H9 (cell line): ENCODE measurements at regions not wholly inside any gene's neighbourhood (a gene's known extent, or its start where the extent isn't known, plus 50 kb on each side); places are given as distances from the start of the nearest gene placed in this dataset.

Experiments used
- DNase-seq: peaks from one replicate; pipeline ENCODE4 v3.0.0-alpha.2; 2017
- H2AFZ ChIP-seq: one replicate; pipeline ENCODE4 v1.6.1; 2013; ENCODE audit warnings: mild to moderate bottlenecking, low read length, control low read depth, moderate library complexity
- H2AK5ac ChIP-seq: 2 replicates; pipeline ENCODE4 v1.6.1; 2013; ENCODE audit warnings: low read length, control low read depth, mixed read lengths; ENCODE audit not compliant: insufficient read length
- H2BK120ac ChIP-seq: one replicate; pipeline ENCODE4 v1.6.1; 2013; ENCODE audit warnings: low read depth, mild to moderate bottlenecking, low read length, control low read depth, inconsistent platforms; ENCODE audit not compliant: poor library complexity, severe bottlenecking
- H2BK12ac ChIP-seq: 2 replicates; pipeline ENCODE4 v1.6.1; 2013; ENCODE audit warnings: low read length, control low read depth, mixed read lengths, low read depth; ENCODE audit not compliant: insufficient read length
- H2BK15ac ChIP-seq: 2 replicates; pipeline ENCODE4 v1.6.1; 2013; ENCODE audit warnings: low read depth, low read length, control low read depth
- H2BK20ac ChIP-seq: one replicate; pipeline ENCODE4 v1.6.1; 2013; ENCODE audit warnings: low read depth, mild to moderate bottlenecking, low read length, control low read depth, inconsistent platforms; ENCODE audit not compliant: poor library complexity, severe bottlenecking
- H2BK5ac ChIP-seq: 2 replicates; pipeline ENCODE4 v1.6.1; 2013; ENCODE audit warnings: low read length, control low read depth, mixed read lengths; ENCODE audit not compliant: insufficient read length
- H3K14ac ChIP-seq: 2 replicates; pipeline ENCODE4 v1.6.1; 2013; ENCODE audit warnings: low read length, control low read depth; ENCODE audit not compliant: insufficient read depth
- H3K18ac ChIP-seq: 2 replicates; pipeline ENCODE4 v1.6.1; 2013; ENCODE audit warnings: low read depth, mild to moderate bottlenecking, mixed read lengths, low read length, control low read depth; ENCODE audit not compliant: insufficient read length
- H3K23ac ChIP-seq: 2 replicates; pipeline ENCODE4 v1.6.1; 2013; ENCODE audit warnings: low read length, control low read depth, mixed read lengths, low read depth; ENCODE audit not compliant: insufficient read length
- H3K23me2 ChIP-seq: 2 replicates; pipeline ENCODE4 v1.6.1; 2013; ENCODE audit warnings: low read depth, mild to moderate bottlenecking, mixed read lengths, low read length, control low read depth; ENCODE audit not compliant: insufficient read length, poor library complexity, severe bottlenecking
- H3K27ac ChIP-seq: 2 replicates; pipeline ENCODE4 v1.5.1; 2013; ENCODE audit warnings: low read length, control low read depth, mixed read lengths, low read depth; ENCODE audit not compliant: insufficient read length
- H3K27me3 ChIP-seq: 2 replicates; pipeline ENCODE4 v1.6.1; 2013; ENCODE audit warnings: low read length, control low read depth, inconsistent platforms; ENCODE audit not compliant: insufficient read depth
- H3K4ac ChIP-seq: 2 replicates; pipeline ENCODE4 v1.6.1; 2013; ENCODE audit warnings: low read depth, mild to moderate bottlenecking, control low read depth, inconsistent platforms, low read length, moderate library complexity
- H3K4me1 ChIP-seq: 2 replicates; pipeline ENCODE4 v1.6.1; 2013; ENCODE audit warnings: low read length, control low read depth, inconsistent platforms; ENCODE audit not compliant: insufficient read depth
- H3K4me2 ChIP-seq: 2 replicates; pipeline ENCODE4 v1.6.1; 2013; ENCODE audit warnings: low read length, control low read depth, mixed read lengths; ENCODE audit not compliant: insufficient read length, insufficient read depth
- H3K56ac ChIP-seq: 2 replicates; pipeline ENCODE4 v1.6.1; 2013; ENCODE audit warnings: low read depth, mild to moderate bottlenecking, mixed read lengths, low read length, control low read depth; ENCODE audit not compliant: insufficient read length
- H3K79me1 ChIP-seq: 2 replicates; pipeline ENCODE4 v1.6.1; 2013; ENCODE audit warnings: low read depth, mild to moderate bottlenecking, moderate library complexity, low read length, control low read depth, inconsistent platforms; ENCODE audit not compliant: insufficient read depth, poor library complexity, severe bottlenecking
- H3K79me2 ChIP-seq: 2 replicates; pipeline ENCODE4 v1.6.1; 2013; ENCODE audit warnings: low read length, control low read depth, inconsistent platforms; ENCODE audit not compliant: insufficient read depth
- H3K9ac ChIP-seq: 2 replicates; pipeline ENCODE4 v1.6.1; 2013; ENCODE audit warnings: low read length, control low read depth, mixed read lengths; ENCODE audit not compliant: insufficient read length; ENCODE audit errors: extremely low read depth
- H3K9me3 ChIP-seq: one replicate; pipeline ENCODE4 v1.6.1; 2013; ENCODE audit warnings: low read depth, low read length, inconsistent platforms; ENCODE audit not compliant: control insufficient read depth
- H3T11ph ChIP-seq: one replicate; pipeline ENCODE4 v1.6.1; 2013; ENCODE audit warnings: mild to moderate bottlenecking, low read length, control low read depth, inconsistent platforms
- H4K20me1 ChIP-seq: one replicate; pipeline ENCODE4 v1.6.1; 2013; ENCODE audit not compliant: control insufficient read depth, insufficient read length, insufficient read depth
- H4K5ac ChIP-seq: 2 replicates; pipeline ENCODE4 v1.6.1; 2013; ENCODE audit warnings: low read depth, mild to moderate bottlenecking, mixed read lengths, low read length, control low read depth; ENCODE audit not compliant: insufficient read length
- H4K8ac ChIP-seq: replicated peaks from 2 replicates; pipeline ENCODE4 v1.6.1; 2013; ENCODE audit warnings: low read length, control low read depth, mixed read lengths, low read depth; ENCODE audit not compliant: insufficient read length
- H4K91ac ChIP-seq: 2 replicates; pipeline ENCODE4 v1.6.1; 2013; ENCODE audit warnings: low read depth, mild to moderate bottlenecking, moderate library complexity, mixed read lengths, low read length, control low read depth; ENCODE audit not compliant: insufficient read length
- H3K27ac Mint-ChIP-seq, 3 experiments: 2 replicates in 2 of 3; 3 replicates in 1 of 3; pipeline ENCODE4 v1.8.0; 2020 to 2021; ENCODE audit warnings: mixed read lengths in 3 of 3, mild to moderate bottlenecking in 1 of 3, moderate library complexity in 1 of 3
- H3K27me3 Mint-ChIP-seq: 2 replicates; pipeline ENCODE4 v1.8.0; 2021; ENCODE audit warnings: low read depth, mild to moderate bottlenecking, moderate library complexity, mixed read lengths
- H3K36me3 Mint-ChIP-seq, 3 experiments: 2 replicates in 2 of 3; 3 replicates in 1 of 3; pipeline ENCODE4 v1.8.0; 2020 to 2021; ENCODE audit warnings: low read depth in 3 of 3, mixed read lengths in 3 of 3; ENCODE audit not compliant: insufficient read depth in 1 of 3
- H3K4me1 Mint-ChIP-seq, 2 experiments: 2 replicates each; pipeline ENCODE4 v1.8.0; 2020; ENCODE audit warnings: mixed read lengths in 2 of 2
- H3K4me3 Mint-ChIP-seq, 2 experiments: 2 replicates in 1 of 2; 3 replicates in 1 of 2; pipeline ENCODE4 v1.8.0; 2020 to 2021; ENCODE audit warnings: mild to moderate bottlenecking in 2 of 2, mixed read lengths in 2 of 2, moderate library complexity in 1 of 2
- H3K9me3 Mint-ChIP-seq, 2 experiments: 2 replicates in 1 of 2; 3 replicates in 1 of 2; pipeline ENCODE4 v1.8.0; 2020; ENCODE audit warnings: mild to moderate bottlenecking in 2 of 2, mixed read lengths in 2 of 2, moderate library complexity in 1 of 2
- WGBS: extraction: QIAGEN DNeasy Blood & Tissue Kit; methylation state at CpG from one replicate; pipeline ENCODE4 v1.1.7; 2013; ENCODE audit warnings: missing lambda C conversion rate, low lambda C conversion rate, mixed read lengths; ENCODE audit not compliant: insufficient read length; ENCODE audit errors: extremely low coverage; 5-methylcytosine and 5-hydroxymethylcytosine counted together
- TF ChIP-seq, protein P1 (sequence below): fragments of 200-600 bp; sonication (generic); conservative IDR thresholded peaks from 3 replicates; pipeline ENCODE4 v1.8.0; 2021; ENCODE audit warnings: antibody characterized with exemption, mild to moderate bottlenecking

DNA sequence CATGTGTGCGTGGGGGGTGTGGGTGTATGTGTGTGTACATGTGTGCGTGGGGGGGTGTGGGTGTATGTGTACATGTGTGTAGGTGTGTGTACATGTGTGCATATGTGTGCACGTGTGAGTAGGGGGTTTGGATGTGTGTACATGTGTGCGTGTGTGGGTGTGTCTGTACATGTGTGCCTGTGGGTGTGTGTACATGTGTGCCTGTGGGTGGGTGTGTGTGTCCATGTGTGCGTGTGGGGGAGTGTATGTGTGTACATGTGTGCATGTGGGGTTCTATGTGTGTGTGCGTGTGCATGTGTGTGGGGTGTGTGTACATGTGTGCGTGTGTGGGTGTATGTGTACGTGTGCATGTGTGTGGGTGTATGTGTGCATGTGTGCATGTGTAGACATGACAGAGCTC, 129.1 kb downstream of the C16orf95 start:
- Histone ChIP-seq H3T11ph (no peak overlapping the region), H4K8ac (no peak overlapping the region), H3K79me1 (no peaks in the 10 kb centered on the region), H4K5ac (no peak overlapping the region), H3K4me2 (no peak overlapping the region), H3K4me1 (no peaks in the 10 kb centered on the region), H4K20me1 (no peaks in the 10 kb centered on the region), H3K23ac (no peak overlapping the region), H4K91ac (no peak overlapping the region), H3K9ac (no peak overlapping the region), H2BK20ac (no peak overlapping the region), H3K56ac (no peak overlapping the region), H2BK15ac (no peak overlapping the region), H3K27ac (no peak overlapping the region), H2AK5ac (no peak overlapping the region), H2BK120ac (no peak overlapping the region), H3K9me3 (no peaks in the 10 kb centered on the region), H2AFZ (no peak overlapping the region), H2BK12ac (no peak overlapping the region), H3K14ac (no peak overlapping the region), H3K27me3 (no peaks in the 10 kb centered on the region), H3K23me2 (no peaks in the 10 kb centered on the region), H3K79me2 (no peaks in the 10 kb centered on the region), H2BK5ac (no peak overlapping the region), H3K4ac (no peak overlapping the region), H3K18ac (no peak overlapping the region)
- WGBS: no CpG with 5 or more reads among the region's 8 CpGs
- peaks cover 6 to 10% (median 7%) of the 10 kb centered on the region in 3 experiments for H3K36me3 Mint-ChIP-seq
- H3K4me1 Mint-ChIP-seq: peaks cover 14 to 17% of the 10 kb centered on the region in 2 experiments
- no peak for DNase-seq
- peak overlapping the region in 1 of 3 experiments; percentile 40; a peak in 1 of 7 replicates for H3K27ac Mint-ChIP-seq
- peaks cover 2% of the 10 kb centered on the region for H3K27me3 Mint-ChIP-seq
- no peak overlapping the region; a peak in 2 of 5 replicates for H3K4me3 Mint-ChIP-seq
- H3K9me3 Mint-ChIP-seq: peaks cover 15 to 18% of the 10 kb centered on the region in 2 experiments
- TF ChIP-seq, protein P1, sequence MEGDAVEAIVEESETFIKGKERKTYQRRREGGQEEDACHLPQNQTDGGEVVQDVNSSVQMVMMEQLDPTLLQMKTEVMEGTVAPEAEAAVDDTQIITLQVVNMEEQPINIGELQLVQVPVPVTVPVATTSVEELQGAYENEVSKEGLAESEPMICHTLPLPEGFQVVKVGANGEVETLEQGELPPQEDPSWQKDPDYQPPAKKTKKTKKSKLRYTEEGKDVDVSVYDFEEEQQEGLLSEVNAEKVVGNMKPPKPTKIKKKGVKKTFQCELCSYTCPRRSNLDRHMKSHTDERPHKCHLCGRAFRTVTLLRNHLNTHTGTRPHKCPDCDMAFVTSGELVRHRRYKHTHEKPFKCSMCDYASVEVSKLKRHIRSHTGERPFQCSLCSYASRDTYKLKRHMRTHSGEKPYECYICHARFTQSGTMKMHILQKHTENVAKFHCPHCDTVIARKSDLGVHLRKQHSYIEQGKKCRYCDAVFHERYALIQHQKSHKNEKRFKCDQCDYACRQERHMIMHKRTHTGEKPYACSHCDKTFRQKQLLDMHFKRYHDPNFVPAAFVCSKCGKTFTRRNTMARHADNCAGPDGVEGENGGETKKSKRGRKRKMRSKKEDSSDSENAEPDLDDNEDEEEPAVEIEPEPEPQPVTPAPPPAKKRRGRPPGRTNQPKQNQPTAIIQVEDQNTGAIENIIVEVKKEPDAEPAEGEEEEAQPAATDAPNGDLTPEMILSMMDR: no peak
